ENCODE measurements at regions not wholly inside any gene's neighbourhood (a gene's known extent, or its start where the extent isn't known, plus 50 kb on each side); places are given as distances from the start of the nearest gene placed in this dataset.

DNA sequence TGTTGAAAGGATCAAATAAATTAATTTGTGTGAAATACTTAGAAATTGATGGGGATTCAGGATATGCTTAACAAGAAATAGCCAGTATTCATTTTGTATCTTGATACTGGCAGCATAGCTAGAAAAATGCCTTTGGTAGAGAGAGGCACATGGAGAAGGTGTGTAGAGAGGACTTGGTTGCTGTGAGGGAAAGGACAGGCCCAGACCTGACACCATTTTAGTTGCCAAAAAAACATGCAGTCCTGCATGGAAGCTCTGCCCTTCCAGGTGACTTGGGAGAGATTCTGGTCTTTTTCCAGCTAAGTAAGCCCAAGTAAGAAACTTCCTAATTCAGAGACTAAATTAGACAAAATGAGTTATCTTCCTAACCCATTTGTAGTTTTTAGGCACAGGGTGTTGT lies 335.0 kb downstream of the RFC3 start:
- Histone ChIP-seq H3K23me2 (ENCODE audit: insufficient read length, low read depth, low read length, poor library complexity, severe bottlenecking) (no peaks in the 10 kb centered on the region), H3K27ac (ENCODE audit: insufficient read length, low read depth, low read length) (no peak overlapping the region), H3K9ac (ENCODE audit: extremely low read depth, insufficient read length, low read length) (no peak overlapping the region), H3K18ac (ENCODE audit: insufficient read length, low read depth, low read length) (peak overlapping the region; percentile 46), H3K79me2 (ENCODE audit: insufficient read depth, low read length) (0 out of 2 replicates have a peak, but pooled peaks cover 1% of the 10 kb centered on the region), H2BK20ac (ENCODE audit: low read depth, low read length, poor library complexity, severe bottlenecking) (no peak overlapping the region), H3T11ph (ENCODE audit: low read length) (no peak overlapping the region), H3K9me3 (ENCODE audit: control insufficient read depth, low read depth, low read length) (no peaks in the 10 kb centered on the region), H4K5ac (ENCODE audit: insufficient read length, low read depth, low read length) (no peak overlapping the region), H4K8ac (replicated peaks; ENCODE audit: insufficient read length, low read depth, low read length) (no peak overlapping the region), H3K23ac (ENCODE audit: insufficient read length, low read depth, low read length) (no peak overlapping the region), H3K79me1 (ENCODE audit: insufficient read depth, low read depth, low read length, poor library complexity, severe bottlenecking) (no peaks in the 10 kb centered on the region), H3K14ac (ENCODE audit: insufficient read depth, low read length) (no peak overlapping the region), H3K27me3 (ENCODE audit: insufficient read depth, low read length) (no peaks in the 10 kb centered on the region), H3K4me2 (ENCODE audit: insufficient read depth, insufficient read length, low read length) (no peak overlapping the region), H2BK120ac (ENCODE audit: low read depth, low read length, poor library complexity, severe bottlenecking) (no peak overlapping the region), H2AFZ (ENCODE audit: low read length) (no peak overlapping the region), H2BK12ac (ENCODE audit: insufficient read length, low read depth, low read length) (no peak overlapping the region), H3K4ac (ENCODE audit: low read depth, low read length) (no peak overlapping the region), H2BK15ac (ENCODE audit: low read depth, low read length) (no peak overlapping the region), H3K4me1 (ENCODE audit: insufficient read depth, low read length) (no peaks in the 10 kb centered on the region; the same call in none of the 2 replicates), H3K56ac (ENCODE audit: insufficient read length, low read depth, low read length) (no peak overlapping the region), H4K91ac (ENCODE audit: insufficient read length, low read depth, low read length) (no peak overlapping the region), H2BK5ac (ENCODE audit: insufficient read length, low read length) (no peak overlapping the region), H2AK5ac (ENCODE audit: insufficient read length, low read length) (no peak overlapping the region), H4K20me1 (ENCODE audit: control insufficient read depth, insufficient read depth, insufficient read length) (no peaks in the 10 kb centered on the region)
- Mint-ChIP-seq H3K9me3 (no peaks in the 10 kb centered on the region), H3K4me1 (peaks cover 18 to 24% of the 10 kb centered on the region in 2 experiments), H3K27ac (peak overlapping the region in 1 of 3 experiments; percentile 76; a peak in 1 of 7 replicates), H3K27me3 (ENCODE audit: low read depth) (no peaks in the 10 kb centered on the region), H3K36me3 (ENCODE audit: insufficient read depth in 1 of 3, low read depth in 3 of 3) (no peaks in the 10 kb centered on the region), H3K4me3 (no peak overlapping the region)
- no peak for DNase-seq
- TF ChIP-seq, protein P1, sequence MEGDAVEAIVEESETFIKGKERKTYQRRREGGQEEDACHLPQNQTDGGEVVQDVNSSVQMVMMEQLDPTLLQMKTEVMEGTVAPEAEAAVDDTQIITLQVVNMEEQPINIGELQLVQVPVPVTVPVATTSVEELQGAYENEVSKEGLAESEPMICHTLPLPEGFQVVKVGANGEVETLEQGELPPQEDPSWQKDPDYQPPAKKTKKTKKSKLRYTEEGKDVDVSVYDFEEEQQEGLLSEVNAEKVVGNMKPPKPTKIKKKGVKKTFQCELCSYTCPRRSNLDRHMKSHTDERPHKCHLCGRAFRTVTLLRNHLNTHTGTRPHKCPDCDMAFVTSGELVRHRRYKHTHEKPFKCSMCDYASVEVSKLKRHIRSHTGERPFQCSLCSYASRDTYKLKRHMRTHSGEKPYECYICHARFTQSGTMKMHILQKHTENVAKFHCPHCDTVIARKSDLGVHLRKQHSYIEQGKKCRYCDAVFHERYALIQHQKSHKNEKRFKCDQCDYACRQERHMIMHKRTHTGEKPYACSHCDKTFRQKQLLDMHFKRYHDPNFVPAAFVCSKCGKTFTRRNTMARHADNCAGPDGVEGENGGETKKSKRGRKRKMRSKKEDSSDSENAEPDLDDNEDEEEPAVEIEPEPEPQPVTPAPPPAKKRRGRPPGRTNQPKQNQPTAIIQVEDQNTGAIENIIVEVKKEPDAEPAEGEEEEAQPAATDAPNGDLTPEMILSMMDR (conservative IDR thresholded peaks at IDR 0.05): no peak

All from H9 (cell line).